ENCODE measurements at regions not wholly inside any gene's neighbourhood (a gene's known extent, or its start where the extent isn't known, plus 50 kb on each side); places are given as distances from the start of the nearest gene placed in this dataset.

DNA sequence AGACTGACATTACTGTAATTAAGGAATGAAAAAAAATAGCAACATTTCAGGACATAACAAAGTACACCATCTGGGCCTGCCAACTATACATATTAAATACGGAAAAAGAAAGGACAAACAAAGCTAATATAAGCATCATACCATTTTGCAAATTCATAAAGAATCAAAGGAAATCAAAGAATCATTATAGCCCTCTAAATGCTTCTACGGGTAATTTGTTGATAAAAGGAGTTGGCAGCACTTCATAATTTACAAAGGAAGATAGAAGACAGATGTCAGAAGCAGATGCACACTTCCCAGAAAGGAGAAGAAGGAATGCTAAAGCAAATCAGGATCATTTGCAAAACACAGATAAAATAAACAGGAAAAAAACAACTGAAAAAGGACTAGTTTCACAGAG, 1757.3 kb downstream of the PCDH7 start:
- H3K36me3 ChIP-seq, result no peaks in the 10 kb centered on the region
- H3K4me3 ChIP-seq, result no peak overlapping the region
- no peaks in the 10 kb centered on the region for H3K9me3 ChIP-seq
- no peaks in the 10 kb centered on the region for H3K4me1 ChIP-seq (replicated peaks)
- TF ChIP-seq POLR2A (IDR thresholded peaks at IDR 0.05) (no peak), POLR2AphosphoS5 (IDR thresholded peaks at IDR 0.05) (no peak)
- TF ChIP-seq, protein P1, sequence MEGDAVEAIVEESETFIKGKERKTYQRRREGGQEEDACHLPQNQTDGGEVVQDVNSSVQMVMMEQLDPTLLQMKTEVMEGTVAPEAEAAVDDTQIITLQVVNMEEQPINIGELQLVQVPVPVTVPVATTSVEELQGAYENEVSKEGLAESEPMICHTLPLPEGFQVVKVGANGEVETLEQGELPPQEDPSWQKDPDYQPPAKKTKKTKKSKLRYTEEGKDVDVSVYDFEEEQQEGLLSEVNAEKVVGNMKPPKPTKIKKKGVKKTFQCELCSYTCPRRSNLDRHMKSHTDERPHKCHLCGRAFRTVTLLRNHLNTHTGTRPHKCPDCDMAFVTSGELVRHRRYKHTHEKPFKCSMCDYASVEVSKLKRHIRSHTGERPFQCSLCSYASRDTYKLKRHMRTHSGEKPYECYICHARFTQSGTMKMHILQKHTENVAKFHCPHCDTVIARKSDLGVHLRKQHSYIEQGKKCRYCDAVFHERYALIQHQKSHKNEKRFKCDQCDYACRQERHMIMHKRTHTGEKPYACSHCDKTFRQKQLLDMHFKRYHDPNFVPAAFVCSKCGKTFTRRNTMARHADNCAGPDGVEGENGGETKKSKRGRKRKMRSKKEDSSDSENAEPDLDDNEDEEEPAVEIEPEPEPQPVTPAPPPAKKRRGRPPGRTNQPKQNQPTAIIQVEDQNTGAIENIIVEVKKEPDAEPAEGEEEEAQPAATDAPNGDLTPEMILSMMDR (IDR thresholded peaks at IDR 0.05), result no peak
- H3K27me3 ChIP-seq (replicated peaks; ENCODE audit: insufficient read depth), result no peaks in the 10 kb centered on the region
- DNase-seq (ENCODE audit: low spot score), result no peak
- intact Hi-C loops (cut with DNase I), result no loop called here
- WGBS, result 7% methylated on average over 2 of the region's 2 CpGs
- no peak overlapping the region for H3K27ac ChIP-seq

DNA sequence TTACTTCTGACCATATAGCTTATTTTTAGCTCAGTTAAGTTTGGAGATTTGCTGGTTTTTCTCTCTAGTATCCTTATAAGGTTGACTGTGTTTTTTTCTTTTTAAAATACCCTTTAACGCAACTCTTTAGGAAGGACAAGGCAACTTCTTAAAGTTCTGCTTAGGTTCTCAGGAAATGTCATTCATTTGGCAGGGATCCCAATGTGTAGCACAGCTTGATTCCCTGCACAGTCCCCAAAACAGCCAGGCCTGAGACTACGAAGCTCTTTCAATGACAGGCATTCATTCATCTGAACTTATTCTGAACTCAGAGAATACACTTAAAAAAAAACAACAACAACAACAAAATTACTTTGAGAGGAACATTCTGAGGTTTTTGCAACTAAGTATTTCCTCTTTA, 1765.8 kb downstream of the PCDH7 start:
- no peak for DNase-seq (ENCODE audit: low spot score)
- H3K27me3 ChIP-seq (replicated peaks; ENCODE audit: insufficient read depth), result no peaks in the 10 kb centered on the region
- H3K27ac ChIP-seq, result no peak overlapping the region
- no peaks in the 10 kb centered on the region for H3K36me3 ChIP-seq
- H3K4me1 ChIP-seq (replicated peaks), result no peaks in the 10 kb centered on the region
- intact Hi-C loops (cut with DNase I), result no loop called here
- no peak overlapping the region for H3K4me3 ChIP-seq
- H3K9me3 ChIP-seq, result no peaks in the 10 kb centered on the region
- 45% methylated on average over 2 of the region's 2 CpGs for WGBS
- TF ChIP-seq, protein P1 (IDR thresholded peaks at IDR 0.05), result no peak
- no peak for TF ChIP-seq POLR2A (IDR thresholded peaks at IDR 0.05)
- no peak for TF ChIP-seq POLR2AphosphoS5 (IDR thresholded peaks at IDR 0.05)

DNA sequence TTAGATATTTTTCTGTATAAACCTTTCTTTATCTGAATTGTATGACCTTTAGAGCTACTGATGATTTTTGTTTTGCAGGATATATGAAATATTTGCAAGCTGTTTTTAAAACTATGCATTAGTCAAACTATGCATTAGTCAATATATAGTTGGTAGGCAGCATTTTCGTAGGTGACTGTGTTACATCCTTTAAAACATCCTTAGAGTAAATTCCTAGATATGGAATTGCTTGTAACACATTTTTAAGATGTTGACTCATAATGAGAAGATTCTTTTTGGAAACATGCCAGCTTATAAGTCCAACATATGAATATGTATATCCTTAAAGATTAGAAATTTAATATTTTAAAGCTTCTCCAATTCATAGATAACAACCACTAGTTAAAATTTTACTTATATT, 1768.5 kb downstream of the PCDH7 start:
- Histone ChIP-seq H3K27ac (no peak overlapping the region), H3K9me3 (no peaks in the 10 kb centered on the region), H3K4me3 (no peak overlapping the region), H3K36me3 (no peaks in the 10 kb centered on the region), H3K27me3 (replicated peaks; ENCODE audit: insufficient read depth) (no peaks in the 10 kb centered on the region), H3K4me1 (replicated peaks) (no peaks in the 10 kb centered on the region)
- no peak for DNase-seq (ENCODE audit: low spot score)
- intact Hi-C loops (cut with DNase I), result no loop called here
- 73% methylated on average over 1 of the region's 1 CpG for WGBS
- no peak for TF ChIP-seq POLR2AphosphoS5 (IDR thresholded peaks at IDR 0.05)

DNA sequence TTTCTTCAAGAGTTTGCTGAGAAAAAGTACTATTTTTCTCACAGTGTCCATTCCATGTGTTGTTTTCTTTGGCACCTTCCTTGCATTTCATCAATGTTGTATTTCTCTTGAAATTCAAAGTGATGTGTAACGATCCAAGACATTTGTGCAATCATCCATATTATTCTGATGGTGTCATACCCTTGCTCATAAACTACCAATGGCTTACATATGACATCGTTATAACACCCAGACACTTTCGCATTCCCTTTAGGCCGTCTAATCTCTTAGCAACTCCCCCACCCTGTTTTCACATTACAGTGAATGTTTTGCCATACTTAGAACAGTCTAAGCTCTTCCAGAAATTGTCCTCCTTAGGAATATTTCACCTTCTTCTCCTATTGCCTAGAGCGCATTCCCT, 1779.0 kb downstream of the PCDH7 start:
- Histone ChIP-seq H3K4me1 (replicated peaks) (no peaks in the 10 kb centered on the region), H3K9me3 (no peaks in the 10 kb centered on the region), H3K27me3 (replicated peaks; ENCODE audit: insufficient read depth) (no peaks in the 10 kb centered on the region), H3K4me3 (no peak overlapping the region), H3K36me3 (no peaks in the 10 kb centered on the region), H3K27ac (no peak overlapping the region)
- no peak for TF ChIP-seq POLR2AphosphoS5 (IDR thresholded peaks at IDR 0.05)
- WGBS, result 74% methylated on average over 5 of the region's 5 CpGs
- no peak for DNase-seq (ENCODE audit: low spot score)
- intact Hi-C loops (cut with DNase I), result no loop called here

DNA sequence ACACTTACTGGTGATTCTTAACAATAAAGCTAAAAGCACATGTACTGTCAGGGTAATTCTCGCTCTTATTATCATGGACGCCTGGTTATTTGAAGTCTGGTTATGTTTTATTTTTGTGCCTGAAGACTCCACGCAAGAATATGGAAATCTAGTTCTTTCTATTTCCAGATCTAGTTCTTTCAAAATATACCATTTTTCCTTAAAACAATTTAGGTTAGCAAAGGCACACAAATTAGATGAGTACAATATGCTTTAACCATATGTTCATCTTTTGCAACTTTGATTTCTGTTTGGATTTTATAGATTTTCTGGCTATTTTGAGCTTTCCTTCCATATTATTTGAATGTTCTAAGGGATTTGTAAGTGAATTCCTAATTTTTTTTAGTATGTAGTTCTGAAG, 1783.1 kb downstream of the PCDH7 start:
- H3K4me1 ChIP-seq (replicated peaks), result no peaks in the 10 kb centered on the region
- no peaks in the 10 kb centered on the region for H3K27me3 ChIP-seq (replicated peaks; ENCODE audit: insufficient read depth)
- no peaks in the 10 kb centered on the region for H3K9me3 ChIP-seq
- no peaks in the 10 kb centered on the region for H3K36me3 ChIP-seq
- no peak overlapping the region for H3K4me3 ChIP-seq
- WGBS, result 95% methylated on average over 3 of the region's 3 CpGs
- intact Hi-C loops (cut with DNase I), result no loop called here
- no peak overlapping the region for H3K27ac ChIP-seq
- TF ChIP-seq POLR2A (IDR thresholded peaks at IDR 0.05), result no peak
- TF ChIP-seq POLR2AphosphoS5 (IDR thresholded peaks at IDR 0.05), result no peak
- TF ChIP-seq, protein P1 (IDR thresholded peaks at IDR 0.05), result no peak
- DNase-seq (ENCODE audit: low spot score), result no peak

DNA sequence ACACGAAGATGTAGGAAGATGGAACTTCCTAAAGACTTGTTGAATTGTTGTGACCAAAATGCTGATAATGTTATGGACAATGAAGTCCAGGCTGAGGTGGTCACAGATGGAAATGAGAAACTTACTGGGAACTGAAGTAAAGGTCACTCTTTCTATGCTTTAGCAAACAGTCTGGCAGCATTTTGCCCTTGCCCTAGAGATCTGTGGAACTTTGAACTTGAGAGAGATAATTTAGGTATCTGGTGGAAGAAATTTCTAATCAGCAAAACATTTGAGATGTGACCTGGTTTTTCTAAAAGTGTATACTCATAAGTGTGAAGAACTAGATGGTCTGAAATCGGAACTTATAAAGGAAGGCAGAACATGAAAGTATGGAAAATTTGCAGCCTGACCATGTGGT, 1785.9 kb downstream of the PCDH7 start:
- intact Hi-C loops (cut with DNase I), result no loop called here
- DNase-seq (ENCODE audit: low spot score), result no peak
- Histone ChIP-seq H3K27me3 (replicated peaks; ENCODE audit: insufficient read depth) (no peaks in the 10 kb centered on the region), H3K9me3 (no peaks in the 10 kb centered on the region), H3K4me1 (replicated peaks) (no peaks in the 10 kb centered on the region), H3K36me3 (no peaks in the 10 kb centered on the region), H3K27ac (no peak overlapping the region), H3K4me3 (no peak overlapping the region)
- TF ChIP-seq POLR2A (IDR thresholded peaks at IDR 0.05) (no peak), POLR2AphosphoS5 (IDR thresholded peaks at IDR 0.05) (no peak)
- TF ChIP-seq, protein P1 (IDR thresholded peaks at IDR 0.05), result no peak
- whole genome bisulfite sequencing, result 91% methylated on average over 2 of the region's 2 CpGs
